Activated CD4-positive, alpha-beta T cell treated with anti-CD3 and anti-CD28 coated beads, Interleukin-2, amount 50 U/mL, for 16 hours (primary cell): ENCODE measurements at regions not wholly inside any gene's neighbourhood (a gene's known extent, or its start where the extent isn't known, plus 50 kb on each side); places are given as distances from the start of the nearest gene placed in this dataset.

Source experiments
- DNase-seq: peaks from one replicate; pipeline ENCODE4 v3.0.0-alpha.2; 2020

DNA sequence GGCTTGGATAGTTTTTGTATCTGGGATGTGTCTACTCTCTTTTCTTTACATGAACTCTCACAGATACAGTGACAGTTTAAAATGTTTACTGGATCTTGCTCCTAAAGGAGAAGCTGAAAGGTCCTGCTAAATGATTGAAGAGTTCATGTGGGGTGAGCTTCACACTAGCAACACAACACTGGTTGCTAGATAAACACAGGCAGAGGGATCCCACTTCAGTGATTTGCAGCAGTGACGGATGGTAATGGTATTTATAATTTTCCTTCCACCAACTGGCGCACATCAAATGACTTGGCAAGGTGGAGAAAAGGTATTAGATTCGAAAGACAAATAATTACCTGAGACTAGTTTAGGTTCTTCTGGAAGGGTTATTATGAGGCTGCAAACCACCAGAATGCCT is 270.2 kb downstream of the TBX15 start:
- DNase-seq: no peak

DNA sequence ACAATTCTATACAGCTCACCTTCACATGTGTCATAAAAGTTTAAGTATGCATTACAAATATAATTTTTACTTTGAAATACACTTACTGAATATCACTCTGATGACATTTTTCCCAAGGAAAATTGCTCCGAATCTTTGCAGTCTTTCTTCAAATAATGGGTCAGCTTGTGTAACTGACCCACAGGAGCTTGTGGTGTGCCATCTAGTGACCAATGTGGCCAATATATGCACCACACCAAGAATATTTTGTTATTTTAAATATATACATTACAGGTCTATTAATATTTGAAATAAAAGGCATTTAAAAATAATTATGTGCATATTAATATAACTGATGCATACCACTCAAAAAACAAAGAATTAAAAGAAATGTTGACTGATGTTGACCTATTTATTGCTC is 271.4 kb downstream of the TBX15 start:
- no peak for DNase-seq

DNA sequence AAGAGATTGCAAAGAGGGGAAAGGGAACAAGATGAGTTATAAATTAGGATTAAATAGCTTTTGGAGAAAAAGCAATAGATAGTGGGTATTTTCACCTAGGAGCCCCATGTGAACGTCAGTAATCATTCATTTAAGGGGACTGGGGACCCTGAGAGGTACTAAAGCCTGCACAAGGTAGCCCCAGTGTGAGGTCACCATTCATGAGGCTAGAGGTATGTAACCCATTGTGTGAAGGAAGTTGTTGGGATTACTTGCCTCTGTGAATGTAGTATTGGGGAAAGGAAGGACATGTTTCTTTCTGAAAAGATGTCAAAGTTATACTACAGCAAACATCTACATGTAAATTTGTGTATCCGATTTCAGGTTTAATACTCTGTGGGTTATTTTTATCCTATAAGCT is 276.8 kb downstream of the TBX15 start:
- DNase-seq: no peak

DNA sequence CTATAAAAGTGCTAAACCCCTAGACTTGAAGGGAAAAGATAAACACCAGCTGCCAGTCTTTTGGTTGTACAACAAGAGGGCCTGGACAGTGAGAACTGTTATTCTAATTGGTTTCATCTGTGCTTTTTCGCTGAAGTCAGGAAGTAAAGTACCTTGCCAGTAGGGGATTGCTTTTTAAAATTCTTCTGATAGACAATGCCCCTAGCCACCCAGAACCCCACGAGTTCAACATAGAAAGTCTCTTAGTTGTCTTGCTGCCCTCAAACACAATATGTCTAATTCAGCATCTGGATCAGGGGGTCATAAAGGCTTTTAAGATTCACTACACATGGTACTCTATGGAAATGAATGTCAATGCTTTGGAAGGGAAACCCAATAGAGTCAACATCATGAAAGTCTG is 289.2 kb downstream of the TBX15 start:
- DNase-seq: no peak

DNA sequence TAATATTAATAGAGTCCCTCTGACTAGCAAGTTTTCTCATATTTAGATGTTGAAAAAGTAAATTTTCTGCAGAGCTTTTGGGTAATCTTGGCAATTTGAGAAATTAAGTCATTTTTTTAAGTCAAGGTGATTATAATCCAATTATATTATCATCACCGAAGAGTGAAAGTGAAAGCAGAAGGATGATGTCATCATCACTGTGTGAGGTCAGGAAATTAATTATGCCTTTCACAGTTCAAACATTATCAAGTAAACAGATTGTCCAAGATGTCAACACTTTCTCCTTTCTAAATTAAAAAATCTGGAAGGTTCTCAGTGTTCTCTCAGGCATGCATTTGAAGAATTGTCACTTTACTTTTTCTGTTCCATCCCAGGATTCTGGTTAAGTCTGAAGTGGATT is 296.0 kb downstream of the TBX15 start:
- no peak for DNase-seq

DNA sequence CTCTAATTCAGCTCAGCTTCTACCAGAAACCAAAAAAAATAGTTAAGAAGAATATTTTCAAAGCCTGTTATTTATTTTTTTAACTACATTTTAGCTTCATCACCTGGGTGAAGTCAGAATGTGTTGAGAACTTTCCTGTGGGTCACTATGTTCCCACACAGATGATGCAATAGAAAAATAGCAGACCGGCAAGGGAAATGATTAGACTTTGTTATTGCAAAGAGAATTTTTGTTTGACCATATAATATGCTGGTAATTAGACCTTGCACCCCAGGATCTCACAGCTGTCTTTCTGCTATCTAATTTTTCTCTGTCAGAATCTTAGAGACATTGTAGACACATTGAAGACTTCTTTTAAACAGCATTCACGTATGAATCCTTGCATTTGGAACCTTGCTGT is 299.3 kb downstream of the TBX15 start:
- no peak for DNase-seq

DNA sequence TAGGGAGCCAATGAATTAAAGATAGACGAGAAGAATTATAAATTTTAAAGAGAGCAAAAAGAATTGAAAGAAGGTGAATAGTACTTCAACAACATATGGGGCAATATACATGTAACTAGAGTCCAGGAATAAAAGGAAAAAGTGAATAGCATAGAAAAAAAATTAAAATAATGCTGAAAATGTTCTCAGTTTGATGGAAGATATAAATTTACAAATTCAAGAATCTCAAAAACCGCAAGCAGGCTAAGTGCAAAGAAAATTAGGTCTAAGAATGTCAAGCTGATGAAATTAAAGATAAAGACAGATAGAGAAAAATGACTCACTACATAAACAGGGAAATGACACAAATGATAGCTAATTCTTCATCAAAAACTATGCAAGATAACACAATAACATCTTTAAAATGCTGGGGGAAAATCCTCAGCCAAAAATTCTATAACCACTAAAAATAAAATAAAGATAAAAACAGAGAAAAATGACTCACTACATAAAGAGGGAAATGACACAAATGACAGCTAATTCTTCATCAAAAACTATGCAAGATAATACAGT is 326.3 kb downstream of the TBX15 start:
- no peak for DNase-seq

DNA sequence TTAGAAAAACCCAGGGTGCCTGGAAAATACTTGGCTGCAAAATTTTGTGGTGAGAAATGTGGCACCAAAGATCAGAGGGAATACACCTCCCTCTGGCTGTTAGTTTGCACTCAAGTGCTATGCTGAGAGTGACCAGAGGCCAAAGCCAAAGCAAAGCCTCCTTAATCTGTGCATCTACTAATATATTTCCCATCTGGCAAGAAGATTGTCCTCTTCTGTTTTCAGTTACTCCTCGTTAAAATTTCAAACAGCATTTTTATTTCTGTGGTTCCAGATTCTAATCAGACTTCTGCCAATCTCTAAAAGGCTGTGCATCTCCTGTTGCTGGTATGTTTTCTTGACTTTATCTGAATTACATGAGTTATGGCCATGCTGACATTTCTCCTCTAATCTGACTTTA is 327.4 kb downstream of the TBX15 start:
- no peak for DNase-seq

DNA sequence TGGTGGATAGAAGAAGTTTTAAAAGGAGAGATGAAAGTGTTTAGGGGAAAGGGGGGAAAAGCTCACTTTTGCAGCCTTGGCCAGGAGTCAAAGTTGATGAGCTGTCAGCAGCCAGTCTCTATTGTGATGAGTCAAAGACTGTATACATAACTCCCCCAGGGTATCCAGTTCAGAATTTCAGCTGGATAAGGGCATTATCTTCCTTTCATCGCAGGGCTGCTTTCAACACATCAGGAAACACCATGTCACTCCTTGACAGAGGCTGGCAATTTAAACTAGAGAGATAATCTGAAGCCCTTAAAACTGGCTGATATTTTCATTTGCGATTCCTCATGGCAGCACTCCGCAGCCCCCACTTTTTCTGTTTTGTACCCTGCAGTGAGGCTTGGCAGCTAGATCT is 328.5 kb downstream of the TBX15 start:
- no peak for DNase-seq

DNA sequence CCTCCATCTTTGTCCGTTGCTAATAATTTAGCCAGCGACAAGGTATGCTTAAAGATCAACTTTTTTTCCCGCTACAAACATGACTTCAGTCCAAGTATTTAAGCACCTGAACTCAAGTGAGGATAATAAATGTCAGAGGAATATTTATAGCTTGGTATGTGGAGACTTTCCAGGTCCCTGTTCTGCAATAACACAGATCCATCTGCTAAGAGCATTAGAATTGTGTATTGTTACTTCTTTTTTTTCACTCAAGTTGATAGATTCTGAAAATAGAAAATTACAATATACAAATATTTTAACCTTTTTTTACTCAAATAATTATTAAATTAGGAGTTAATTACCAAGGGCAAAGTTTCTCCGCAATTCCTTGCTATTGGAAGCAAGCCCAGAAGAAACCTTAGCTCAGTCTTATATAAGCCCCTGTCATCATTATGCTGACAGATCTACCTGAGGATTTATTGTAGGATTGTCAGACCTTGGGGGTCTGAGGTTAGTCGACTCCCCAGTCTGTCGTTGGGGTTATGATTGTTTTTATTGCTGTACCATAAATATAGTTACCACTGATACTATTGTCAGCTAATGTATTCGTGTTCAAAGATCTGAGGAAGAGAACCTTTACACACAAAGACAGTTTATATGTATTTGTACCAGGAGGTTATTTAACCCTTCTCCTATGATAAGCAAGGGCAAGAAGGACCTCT is 337.9 kb downstream of the TBX15 start:
- no peak for DNase-seq

DNA sequence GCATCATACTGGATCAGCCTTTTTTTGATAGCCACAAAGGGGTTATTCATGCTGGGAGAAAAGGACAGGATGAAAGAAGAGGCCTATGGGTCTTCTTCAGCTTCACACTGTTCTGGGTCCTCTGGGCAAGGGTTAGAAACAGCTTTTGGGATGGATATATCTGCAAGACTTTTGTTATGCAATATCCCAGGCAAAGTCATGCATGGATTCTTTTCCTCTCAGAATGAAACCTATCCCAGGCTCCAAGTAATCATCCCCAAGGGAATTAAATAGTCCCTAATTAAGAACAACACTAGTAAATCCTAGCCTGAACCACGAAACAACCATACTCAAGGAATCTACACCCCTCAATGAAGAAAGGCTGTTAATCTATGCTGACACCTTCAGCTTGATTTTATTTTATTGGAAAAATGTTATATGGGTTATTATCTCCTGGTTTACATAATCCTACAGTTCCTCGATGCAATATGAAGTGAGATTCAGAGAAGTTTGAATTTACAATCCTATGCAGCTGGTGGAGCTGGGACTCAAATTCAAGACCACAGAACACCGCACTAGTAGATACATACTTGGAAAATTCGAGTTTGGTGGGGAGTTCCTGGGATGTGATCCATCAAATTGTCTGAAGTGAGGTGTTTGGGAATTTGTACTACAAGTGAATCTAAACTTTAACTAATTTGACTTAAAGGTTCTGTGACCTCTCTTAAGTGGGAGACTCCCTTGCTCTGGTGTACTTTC is 338.6 kb downstream of the TBX15 start:
- no peak for DNase-seq

DNA sequence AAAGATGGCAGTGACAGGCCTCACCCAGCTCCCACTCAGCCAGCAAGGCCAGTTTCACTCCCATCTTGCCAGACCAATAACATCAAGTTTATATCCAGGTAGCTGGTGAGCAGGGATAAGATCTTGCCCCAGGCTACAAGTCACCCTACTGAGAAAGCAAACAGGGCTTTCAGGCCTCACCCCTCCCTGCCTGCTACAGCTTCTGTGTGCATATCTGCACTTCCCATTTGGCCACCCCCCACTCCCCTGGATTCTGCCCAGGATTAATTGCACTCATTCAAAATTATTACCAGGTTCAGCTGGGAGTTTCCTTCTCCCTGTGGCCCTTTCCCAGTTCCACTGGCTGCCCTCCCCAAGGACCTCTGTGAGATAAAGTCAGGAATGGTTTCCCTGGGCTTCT is 352.1 kb downstream of the TBX15 start:
- DNase-seq: no peak

DNA sequence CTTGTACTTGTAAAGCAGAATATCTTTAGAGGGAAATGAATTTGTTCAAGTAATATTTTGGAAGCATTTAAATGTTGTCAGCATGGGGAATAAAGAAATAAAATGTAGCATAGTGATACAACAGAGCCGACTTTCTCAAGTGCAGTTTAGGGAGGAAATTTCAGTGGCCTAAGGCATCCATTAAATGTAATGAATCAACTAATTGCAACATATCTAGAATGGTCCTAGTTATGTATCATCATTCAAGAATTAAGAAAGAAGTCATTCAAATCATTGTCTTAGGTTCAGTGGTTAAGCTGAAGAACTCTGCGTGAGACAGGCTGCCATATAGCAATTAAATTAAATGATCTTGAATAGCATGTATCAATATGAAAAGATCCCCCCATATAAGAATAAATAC is 360.7 kb downstream of the TBX15 start:
- no peak for DNase-seq

DNA sequence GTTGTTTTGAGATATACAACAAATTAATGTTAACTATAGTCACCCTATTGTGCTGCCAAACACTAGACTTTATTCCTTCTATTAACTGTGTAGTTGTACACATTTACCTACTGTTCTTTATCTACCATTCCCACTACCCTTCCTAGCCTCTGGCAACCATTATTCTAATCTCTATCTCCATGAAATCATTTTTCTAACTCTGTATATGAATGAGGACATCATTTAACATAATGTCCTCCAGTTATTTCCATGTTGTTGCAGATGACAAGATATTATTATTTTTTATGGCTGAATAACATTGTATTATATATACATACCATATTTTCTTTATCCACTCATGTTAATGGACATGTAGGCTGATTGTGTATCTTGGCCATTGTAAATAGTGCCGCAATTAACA is 366.3 kb downstream of the TBX15 start:
- DNase-seq: no peak

DNA sequence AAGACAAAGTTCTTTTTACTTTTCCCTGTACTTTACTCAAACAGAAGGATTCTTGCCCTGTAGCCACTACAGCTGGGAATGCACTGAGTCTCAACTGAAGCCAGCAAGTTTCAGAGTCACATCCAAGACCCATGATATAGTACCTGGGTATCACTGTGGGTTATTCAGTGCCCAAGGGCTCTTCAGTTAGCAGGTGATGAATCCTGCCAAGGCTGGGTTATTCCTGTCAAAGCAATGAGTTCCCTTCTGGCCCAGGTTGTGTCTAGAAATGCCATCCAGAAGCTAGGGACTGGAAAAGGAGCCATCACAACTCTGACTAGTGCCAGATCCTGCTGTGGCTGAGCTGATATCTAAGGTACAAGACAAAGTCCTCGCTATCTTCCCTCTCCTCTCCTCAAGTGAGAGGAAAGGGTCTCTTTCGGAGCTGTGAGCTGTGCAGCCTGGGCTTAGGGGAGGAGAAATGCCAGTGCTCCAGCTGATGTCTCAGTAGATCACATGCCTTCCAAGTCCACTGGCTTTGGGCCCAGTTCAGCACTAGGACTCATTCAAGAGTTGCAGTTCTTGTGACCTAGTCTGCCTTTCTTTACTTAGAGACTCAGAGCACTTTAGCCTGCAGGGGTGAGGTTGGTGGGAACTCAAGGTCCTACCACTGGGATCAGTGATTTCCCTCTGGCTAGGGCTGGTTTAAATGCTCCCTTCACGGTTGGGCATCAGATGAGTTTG is 369.4 kb downstream of the TBX15 start:
- no peak for DNase-seq

DNA sequence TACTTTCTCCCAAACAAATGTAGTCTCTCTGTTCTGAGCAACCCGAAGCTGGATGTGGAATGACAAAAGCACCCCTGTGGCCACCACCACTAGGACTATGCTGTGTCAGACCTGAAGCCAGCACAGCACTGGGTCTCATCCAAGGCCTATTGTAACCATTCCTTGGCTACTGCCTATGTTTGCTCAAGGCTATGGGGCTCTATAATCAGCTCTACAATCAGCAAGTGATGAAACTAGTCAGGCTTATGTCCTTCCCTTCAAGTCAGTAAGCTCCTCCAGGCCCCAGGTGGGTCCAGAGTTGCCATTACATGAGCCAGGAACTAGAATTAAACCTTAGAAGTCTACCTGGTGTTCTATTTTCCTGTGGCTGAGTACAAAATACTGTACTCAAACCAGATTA is 370.2 kb downstream of the TBX15 start:
- no peak for DNase-seq

DNA sequence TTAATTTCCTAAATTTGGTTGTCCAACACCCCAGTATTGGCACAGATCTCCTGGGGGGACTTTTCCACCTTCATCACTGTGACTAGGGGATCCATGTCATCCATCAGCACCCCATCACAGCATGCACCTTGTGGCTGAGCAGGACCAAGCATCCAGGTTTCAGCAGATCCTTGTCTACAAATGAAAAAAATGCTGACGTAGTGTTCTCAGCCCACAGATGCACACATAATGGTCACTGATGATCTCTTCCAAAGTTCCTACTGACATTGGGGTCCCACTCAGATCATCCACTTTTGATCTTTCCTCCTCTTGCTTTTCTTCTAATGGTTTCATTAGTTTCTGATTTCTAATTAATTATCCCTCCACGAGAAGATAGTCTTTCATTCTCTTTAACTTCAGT is 373.1 kb downstream of the TBX15 start:
- no peak for DNase-seq

DNA sequence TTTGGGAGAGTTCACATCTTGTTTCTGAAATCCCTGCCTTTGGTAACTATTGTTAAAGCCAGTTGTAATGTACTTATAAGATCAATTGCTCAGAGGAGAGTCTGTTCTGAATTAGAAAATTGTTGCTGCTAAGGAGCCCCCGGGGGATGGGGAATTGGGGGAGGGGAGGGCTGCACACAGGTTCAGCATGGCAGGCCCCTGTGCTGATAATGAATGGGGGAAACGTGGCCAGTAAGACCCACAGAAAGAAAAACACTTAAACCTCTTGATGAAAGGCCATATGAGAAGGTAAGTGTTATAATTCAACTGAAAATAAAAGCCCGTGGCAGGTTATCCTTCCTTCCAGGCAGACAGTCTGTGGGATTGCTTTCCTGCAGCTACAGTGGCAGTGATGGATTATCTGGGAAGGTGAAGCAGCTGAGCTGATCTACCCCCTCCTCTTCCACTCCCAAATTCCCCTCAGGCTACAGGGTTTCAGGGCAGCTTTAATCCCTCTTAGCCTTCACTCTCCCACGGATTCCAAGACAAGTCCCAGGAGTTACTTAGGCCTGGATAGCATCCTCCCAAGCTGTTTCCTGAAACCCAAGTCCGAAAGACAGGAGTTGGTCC is 398.8 kb downstream of the TBX15 start:
- no peak for DNase-seq

DNA sequence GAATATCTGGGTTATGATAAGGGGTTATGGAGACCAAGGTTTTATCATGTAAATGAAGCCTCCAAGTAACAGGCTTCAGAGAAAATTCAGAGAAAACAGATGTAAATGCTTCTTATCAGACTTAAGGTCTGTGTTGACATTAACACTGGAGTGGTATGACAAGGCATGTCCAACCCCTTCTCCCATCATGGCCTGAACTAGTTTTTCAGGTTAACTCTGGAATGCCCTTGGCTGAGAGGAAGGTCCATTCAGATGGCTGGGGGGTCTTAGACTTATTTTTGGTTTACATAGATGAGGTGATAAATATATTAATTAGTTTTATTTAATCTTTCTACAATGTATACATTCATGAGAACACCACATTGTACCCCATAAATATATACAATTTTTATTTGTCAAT is 399.6 kb downstream of the TBX15 start:
- no peak for DNase-seq

DNA sequence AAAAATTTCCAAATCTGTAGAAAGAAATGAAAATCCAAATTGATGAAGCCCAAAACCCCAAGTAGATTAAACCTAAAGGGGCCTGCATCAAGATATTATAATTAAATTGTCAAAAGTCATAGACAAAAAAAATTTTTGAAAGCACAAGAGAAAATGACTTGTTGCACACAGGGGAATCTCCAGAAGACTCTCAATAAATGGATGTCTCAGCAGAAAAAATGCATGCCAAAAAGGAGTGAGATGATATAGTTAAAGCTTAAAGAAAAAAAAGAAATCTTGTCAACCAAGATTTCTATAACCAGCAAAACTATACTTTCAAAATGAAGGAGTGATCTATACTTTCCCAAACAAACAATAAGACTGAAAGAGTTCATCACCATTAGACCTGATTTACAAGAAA is 393.2 kb upstream of the SPAG17 start:
- no peak for DNase-seq

DNA sequence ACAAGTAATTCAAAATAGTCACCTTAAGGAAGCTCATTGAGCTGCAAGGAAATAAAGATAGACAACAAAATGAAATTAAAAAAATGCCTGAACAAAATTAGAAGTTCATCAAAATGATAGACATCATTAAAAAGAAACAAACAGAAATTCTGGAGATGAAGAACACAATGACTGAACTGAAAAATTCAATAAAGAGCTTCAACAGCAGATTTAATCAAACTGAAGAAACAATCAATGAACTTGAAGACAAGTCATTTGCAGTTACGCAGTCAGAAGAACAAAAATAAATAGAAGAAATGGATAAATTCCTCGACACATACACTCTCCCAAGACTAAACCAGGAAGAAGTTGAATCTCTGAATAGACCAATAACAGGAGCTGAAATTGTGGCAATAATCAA is 390.0 kb upstream of the SPAG17 start:
- DNase-seq: no peak

DNA sequence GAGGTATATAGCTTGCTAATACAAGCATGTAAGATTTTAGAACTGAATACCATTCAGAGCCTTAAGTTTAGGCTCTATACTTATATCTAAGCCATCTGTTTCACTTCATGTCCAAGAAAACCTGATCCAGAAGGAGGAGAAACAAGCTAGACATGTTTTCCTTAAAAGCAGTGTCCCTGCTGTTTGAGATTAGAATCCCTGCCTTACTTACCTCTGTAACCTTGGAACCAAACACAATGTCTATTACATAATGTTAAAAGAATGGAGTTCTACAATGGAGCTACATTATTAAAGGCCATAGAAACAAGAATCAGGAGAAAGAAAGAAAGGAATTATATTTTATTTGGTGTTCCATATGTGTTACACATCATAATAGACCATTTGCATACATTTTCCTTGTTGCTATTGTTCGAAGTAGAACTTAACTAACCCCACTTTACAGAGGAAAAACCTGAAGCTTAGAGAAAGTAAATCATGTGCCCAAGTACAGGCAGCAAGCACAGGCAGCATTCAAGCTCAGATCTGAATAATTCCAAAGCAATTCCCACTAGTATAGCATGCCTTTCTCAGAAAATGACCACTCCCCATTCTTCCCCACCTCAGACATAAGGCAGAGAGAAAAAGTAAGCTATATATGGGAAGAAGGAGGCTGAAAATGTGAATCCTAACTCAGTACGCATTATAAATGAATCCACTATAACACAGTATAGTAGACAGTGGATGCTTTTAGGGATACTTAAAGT is 380.1 kb upstream of the SPAG17 start:
- no peak for DNase-seq
